ENCODE measurements at regions not wholly inside any gene's neighbourhood (a gene's known extent, or its start where the extent isn't known, plus 50 kb on each side); places are given as distances from the start of the nearest gene placed in this dataset.
"Not testable (repeated sequence)": the region's sequence is repeated elsewhere in the genome, so short reads cannot be mapped to it uniquely, and the experiment has no call there.

DNA sequence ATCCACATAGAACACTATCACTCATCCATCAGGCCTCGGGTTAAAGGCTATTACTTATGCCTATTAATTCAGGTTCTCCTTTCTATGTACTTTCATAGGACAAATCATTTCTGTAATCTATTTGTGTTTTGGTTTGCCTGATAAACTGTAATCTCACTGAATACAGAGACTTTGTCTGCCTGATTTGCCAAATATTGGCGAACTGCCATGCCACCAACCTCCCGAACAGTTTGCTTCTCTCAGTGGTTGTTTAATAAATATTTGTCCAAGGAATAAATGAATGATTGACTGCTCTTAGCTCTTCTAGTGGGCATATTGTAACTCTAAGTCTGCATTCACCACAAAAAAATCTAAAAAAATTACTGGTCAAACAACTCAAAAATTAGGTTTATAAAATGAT is 170.1 kb upstream of the ZFP64 start:
- DNase-seq, result no peak

DNA sequence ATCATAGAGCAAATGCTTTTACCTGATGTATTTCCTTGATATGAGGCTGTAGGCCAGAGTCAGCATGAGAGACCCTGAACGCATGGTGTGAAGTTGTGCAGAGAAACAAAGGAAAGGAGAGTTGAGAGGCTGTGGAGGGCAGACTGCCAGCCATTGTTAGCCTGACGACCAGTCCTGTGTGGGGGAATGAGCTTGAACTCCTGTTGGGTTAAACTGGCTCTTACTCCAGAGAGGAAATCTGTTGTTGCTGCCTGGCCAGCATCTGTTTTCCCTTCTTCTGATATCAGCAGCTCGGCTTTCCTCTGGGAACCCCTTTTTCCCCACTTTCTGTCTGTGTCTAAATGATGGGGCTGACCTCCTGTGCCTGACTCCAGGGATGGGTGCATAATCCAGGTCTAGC is 158.2 kb upstream of the ZFP64 start:
- no peak for DNase-seq

DNA sequence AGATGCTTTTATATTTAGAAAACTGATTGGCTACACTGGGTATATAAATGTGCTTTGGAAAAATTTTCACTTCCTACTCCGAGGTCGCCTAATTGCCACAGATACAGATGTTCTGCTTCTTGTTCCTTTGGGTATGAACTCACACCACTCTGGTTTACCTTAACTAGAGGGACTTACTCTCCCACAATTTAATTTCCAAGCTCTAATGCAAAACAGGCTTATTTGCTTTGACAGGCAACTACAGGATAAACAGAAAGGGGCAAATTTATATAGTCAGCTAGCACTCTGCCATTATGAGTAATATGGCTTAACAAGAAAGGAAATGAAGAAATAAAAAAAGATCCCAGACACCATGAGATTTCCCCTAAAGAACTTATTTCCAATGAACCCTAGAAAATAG is 156.9 kb upstream of the ZFP64 start:
- no peak for DNase-seq

DNA sequence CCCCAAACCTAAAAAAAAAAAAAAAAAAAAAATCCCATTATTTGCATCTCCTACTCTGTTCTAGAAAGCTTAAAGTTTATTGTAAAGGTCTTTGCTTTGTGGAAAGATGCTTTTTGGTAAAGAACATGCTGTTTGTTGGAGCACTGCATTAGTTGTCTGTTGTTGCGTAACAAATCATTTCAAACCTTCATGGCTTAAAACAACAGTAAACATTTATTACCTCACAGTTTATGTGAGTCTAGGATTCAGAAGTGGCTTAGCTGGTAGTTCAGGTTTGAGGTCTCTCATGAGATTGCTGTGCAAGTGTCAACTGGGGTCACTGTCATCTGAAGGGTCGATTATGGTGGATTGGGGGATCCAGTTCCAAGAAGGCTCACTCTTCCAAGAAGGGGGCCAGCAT is 155.2 kb upstream of the ZFP64 start:
- no peak for DNase-seq

DNA sequence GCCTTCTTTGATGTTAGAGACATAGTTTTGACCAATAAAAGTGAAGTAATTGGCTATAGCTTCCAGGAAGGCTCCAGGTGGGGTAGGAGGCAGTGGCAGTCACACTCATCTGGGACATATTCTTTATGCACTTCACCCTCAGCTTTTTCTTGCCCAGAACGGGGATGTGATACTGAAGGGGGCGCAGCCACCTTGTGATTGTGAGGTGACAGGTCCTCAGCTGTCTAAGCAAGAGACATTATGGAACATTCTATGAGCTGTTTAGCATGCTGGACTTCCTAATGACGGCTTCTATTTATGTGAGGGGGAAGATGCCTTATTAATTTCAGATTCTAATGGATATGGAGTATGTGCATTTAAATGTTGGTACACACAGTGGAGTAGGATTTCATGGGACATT is 151.3 kb upstream of the ZFP64 start:
- DNase-seq, result no peak

DNA sequence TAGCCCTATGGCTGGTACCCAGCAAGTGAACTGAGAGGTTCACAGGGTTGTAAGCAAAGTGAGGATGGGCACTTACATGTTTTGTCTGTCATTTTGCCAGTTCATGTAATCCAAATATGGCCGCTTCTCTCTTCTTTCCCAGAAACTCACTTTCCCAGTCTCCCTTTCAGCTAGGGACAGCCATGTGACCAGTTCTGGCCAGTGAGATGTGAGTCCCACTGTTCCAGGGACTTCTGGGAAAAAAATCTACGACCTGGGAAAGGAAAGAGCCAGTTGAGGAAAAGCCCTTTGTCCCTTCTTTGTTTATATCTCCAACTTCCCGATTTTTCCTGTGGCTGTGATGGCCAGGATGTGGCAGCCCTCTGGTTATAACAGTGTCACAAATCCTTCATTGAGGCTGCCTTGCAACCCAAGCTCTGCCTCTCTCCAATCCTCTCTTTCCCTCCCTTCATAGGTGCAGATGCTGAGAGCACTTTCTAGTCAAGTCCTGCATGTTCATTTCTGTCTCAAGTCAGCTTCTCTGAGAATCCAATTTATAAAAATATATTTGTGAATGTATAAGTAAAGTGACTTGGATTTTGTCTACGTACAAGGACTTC is 148.6 kb upstream of the ZFP64 start:
- DNase-seq, result no peak

DNA sequence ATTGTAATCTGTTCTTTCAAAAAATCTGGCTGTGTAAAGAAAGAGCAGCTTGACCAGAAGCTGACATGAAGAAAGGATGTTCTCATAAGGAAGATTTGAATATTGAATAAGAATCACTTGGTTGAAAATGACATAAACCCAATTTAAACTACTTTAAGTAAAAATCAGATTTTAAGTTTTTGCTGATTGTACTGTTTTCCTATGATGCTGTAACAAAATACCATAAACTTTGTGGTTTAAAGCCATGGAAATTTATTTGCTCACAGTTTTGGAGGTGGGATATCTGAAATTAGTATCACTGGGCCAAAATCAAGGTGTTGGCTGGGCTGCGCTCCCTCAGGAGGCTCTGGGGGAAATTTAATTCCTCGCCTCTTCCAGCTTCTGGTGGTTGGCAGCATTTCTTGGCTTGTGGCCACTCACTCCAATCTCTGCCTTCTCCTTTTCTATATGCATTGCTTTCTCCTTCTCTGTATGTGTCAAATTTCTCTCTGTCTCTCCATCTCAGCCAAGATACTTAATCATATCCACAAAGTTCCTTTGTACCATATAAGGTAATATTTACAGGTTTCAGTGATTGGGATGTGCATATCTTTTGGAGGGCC is 141.2 kb upstream of the ZFP64 start:
- no peak for DNase-seq

DNA sequence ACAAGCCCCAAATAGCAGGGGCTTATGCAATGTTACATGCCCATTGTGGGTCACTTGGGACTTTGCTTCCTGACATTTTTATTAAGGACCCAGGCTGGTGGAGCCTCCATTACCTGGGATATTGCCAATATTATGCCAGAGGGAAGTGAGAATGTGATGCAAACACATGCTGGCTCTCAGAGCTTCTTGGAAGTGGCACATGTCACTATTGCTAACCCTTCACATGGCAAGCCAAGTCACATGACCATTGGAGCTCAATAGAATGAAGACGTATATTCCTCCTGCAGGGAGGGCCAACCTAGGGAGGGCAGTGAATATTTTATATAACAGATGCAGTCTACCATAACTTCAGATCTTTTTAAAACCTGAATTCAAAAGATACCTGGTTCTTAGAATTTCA is 140.7 kb upstream of the ZFP64 start:
- DNase-seq, result no peak

DNA sequence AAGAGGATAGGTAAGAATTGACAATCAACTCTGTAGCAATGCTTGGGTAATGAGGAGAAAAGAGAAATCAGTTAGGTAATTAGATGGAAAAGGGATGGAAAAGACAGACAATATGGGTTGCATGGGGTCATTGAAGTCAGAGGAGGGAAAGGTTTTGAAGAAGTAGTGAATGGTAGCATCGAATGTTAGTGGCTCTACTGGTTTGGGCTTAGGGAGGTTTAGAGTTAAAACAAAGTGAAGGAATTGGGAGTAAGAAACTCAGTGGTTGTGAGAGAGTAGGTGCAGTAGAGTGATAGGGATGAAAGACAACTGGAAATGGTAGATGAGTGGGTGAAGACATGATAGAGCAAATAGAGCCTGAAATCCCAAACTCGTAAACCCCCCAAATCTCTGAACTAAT is 140.1 kb upstream of the ZFP64 start:
- DNase-seq, result no peak

DNA sequence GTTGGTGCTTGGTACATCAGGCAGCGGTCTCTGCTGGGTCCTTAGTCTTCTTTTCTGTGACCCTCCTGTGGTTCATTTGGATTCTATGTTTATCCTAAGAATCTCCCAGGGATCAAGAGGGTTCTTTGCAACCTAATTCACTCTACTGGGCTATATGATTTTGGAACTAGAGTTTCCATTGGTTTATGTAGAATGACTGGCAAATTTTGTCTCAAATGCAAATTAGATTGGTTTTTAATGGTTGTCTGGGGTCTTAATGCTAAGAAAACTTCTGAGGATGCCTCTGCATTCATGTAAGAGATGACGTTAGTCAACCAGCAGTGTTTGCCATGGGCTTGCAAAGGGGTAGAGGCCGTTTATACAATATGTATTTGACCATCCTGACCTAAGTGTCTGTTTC is 129.8 kb upstream of the ZFP64 start:
- no peak for DNase-seq

DNA sequence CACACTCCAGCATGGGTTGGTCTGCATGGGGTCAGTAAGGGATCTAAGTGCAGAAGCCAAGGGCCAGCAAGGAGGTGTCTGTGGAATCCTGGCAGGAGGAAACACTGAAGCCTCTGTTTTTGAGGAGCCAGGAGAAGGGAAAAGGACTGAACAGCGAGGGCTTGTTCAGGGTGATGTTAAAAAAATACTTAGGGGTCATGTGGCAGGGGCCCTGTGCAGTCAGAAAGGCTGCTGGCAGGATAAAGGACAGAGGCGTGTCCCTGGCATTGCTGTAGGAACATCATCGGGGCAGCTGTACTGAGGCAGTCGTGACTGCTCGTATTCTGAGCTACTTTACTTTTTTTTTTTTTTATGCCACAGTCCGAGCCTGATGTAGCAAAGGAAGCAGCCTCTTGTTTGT is 127.1 kb upstream of the ZFP64 start:
- DNase-seq, result no peak

DNA sequence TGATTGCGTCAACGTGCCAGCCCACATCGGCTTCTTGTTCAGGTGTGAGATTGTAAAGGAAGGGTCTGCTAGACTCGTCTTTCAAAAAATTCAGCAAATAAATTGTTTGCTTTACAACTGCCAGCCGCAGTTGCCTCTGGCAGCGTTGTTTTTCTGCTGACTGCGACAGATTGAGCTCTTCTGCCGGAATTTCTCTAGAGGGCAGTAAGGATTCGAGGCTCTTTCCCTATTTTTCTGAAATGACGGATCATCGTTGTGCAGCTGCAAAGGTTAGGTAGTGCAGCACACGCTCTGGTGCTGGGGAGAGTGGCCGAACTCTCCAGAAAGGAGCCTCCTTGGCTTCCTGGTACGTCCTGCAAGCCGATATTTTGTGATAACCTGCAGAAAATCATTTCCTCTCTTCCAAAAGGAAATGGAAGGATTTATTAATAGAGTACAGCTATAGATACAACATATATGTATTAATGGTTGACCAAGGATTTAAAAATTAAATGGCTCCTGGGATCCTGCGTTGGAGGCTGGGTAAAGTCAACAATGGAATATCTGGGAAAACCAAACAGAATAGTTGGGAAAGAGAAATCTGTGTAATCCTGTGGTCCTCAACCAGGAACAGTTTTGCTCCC is 121.9 kb upstream of the ZFP64 start:
- no peak for DNase-seq

DNA sequence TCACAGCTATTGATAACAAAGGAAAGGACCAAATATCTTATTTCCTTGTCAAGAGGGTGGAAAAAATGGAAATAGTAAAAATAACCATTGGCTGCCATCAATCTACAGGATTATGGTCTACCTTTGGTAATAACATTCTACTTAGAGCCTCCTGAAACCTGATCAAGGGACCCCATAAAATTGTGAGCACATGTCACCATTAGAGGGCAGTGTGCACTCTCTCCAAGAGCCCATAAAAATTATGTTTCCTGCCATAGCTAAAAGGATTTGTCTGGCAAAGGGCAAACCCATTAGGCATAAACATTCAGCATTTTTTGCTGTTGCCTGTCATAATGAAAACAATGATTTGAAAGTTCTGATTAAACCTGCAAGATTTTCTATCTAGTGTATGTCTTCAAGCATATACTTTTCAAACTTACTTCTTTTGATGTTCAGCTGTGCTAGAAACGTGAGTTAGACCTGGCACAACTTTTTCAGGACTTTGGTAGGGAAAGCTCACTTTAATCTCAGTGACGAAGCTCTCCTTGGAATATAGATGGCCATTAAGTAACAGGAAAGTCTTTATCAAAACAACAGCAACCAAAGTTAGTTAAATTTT is 120.7 kb upstream of the ZFP64 start:
- DNase-seq, result peak; percentile 25

DNA sequence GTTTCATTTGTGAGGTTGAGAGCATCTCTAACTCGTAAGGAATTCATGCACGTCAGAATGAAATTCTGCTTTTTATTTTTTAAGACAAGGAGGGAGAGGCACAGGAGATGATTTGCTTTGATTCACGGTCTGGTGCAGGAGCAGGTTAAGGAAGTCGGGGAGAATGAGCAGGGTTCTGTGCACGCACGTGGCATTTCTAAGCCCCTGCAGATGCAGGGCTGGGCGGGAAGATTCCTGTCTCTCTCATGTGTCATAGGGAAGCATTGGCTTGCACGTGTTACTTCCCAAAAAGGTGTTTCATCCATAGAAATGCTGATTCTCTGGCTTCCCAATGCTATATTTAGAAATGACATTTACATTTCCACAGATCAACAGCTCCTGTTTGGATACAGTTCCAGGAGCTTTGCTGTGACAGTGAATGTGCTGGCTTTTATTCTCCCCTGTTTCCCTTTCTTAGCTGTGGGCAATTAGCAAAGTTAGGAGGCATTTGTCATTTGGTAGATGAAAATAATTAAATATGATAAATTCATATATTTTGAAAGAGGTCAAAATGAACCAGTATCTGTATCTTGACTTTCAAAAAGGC is 119.7 kb upstream of the ZFP64 start:
- DNase-seq, result no peak

DNA sequence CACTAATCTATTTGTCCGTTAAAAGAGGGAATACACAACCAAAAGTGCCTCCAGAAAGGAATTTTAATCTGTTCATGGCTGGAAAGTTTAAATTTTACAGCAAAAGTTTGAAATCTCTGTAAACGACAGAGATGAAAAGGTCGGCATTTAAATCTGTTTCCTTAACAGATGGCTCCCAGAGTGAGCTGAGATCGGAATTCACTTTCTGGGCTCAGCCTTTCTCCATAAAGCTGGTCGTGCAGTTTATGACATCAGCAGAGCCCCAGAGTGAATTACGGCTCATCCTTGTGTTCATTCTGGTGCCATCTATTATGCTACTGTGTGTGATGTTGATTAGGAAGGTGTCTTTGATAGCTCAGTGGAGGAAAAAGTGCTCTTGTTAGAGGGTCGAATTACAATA is 117.6 kb upstream of the ZFP64 start:
- no peak for DNase-seq

DNA sequence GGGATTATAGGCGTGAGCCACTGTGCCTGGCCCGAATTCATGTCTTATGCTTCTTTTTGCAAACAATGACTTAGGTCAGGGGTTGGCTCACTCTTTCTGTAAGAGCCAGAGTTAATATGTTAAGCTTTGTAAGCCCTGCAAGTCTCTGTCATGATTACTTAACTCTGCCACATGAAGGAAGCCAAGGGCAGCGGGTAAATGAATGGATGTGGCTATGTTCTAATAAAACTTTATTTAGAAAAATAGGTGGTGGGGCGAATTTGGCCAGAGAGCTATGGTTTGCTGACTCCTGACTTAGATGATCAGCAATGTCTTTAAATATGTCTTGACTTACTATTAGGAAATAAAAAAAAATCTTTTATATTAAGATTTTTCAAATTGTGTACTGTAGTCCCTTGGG is 114.9 kb upstream of the ZFP64 start:
- DNase-seq, result no peak

DNA sequence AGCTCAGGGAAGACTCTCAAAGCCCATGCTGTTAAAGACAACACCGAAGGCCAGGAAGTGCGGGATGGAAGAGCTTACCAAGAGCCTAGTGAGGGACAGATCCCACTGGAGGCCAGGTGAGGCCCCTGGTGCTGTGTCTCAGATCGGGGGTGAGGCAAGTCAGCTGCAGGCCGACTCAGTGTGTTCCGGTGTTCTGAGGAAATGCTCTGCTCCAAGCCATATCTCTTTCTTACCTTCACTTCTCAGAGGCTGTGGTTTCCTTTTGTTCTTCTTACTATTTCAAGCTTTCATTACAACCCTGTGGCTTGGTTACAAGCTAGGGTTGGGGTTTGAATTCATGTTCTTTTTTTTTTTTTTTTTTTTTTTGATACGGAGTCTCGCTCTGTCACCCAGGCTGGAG is 114.3 kb upstream of the ZFP64 start:
- no peak for DNase-seq

DNA sequence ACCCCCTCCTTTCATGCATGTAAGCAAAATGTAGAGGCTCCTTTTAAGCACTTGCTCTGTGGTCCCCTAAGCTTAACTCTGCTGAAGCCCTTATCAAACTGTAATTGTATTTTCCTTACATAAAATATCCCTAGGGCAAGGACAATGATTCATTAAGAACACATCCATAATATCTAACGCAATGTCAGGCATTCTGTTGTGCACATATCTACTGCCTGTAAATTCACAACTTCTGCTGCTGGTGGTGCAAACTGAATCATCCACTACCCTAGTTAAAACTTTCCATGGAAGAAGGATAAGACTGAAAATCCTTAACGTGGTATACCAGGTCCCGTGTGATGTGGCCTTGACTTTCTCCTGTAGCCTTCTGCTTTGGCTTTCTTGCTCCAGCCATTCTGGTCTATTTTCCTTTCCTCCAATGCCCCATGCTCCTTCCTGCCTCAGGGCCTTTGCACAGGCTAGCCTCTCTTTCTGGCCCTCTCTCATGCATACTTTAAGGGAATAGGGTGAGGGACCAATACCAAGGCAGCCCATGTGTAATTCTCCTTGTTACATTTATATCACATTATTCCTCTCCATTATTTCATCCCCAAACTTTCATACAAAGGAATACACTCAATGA is 113.6 kb upstream of the ZFP64 start:
- no peak for DNase-seq

DNA sequence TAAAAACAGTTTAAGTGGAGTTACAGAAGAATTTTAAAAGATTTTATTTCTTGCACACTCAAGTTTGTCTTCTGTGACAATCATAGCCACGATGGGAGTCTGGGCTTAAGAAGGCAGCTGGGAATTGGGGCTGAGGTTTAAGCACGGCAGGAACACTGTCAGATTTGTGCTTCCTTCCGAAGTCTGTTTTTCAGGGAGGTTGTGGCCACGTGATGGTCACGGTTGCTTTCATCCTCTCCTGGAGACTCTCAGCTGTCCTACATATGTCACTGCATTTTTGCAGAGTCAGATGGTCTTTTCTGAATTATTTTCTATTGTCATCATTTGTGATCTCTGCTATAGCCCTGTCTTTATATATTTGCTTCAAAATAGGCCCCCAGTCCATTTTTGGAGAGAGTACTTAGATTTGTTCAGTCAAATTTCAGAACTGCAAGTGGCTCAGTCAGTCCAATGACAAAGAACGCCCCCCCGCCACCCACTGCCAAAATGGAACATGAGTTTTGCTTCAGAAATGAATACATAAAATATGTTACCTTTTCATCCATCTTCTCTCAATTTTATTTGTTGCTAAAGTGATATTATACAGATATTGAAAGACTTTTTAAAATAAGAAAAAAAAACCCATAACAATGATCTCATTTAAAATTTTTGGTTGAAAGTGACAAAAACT is 111.8 kb upstream of the ZFP64 start:
- no peak for DNase-seq

DNA sequence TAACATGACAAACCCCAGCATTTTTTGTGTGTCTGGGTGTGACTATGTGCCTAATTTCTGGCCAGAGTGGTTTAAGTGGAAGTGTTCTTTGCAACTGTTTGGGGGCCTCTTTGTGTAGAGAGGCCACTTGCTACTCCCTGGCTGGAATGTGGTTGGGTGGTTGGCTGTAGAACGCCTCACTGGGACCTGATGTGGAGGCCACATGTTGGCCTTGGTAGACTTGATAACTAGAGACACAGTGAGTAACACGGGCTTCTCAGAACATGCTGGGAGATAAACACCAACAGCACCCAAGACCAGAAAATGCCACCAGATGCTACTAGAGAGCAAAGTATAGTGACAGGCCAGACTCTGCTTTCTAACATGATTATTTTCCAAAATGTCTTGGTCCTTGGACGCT is 111.2 kb upstream of the ZFP64 start:
- no peak for DNase-seq

DNA sequence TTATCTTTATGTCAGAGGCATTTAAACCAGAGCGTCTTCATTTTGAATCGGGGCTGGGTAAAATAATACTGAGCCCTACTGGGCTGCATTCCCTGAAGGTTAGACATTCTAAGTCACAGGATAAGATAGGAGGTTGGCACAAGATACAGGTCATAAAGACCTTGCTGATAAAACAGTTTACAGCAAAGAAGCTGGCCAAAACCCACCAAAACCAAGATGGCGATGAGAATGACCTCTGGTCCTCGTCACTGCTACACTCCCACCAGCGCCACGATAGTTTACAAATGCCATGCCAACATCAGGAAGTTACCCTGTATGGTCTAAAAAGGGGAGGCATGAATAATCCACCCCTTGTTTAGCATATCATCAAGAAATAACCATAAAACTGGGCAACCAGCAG is 110.5 kb upstream of the ZFP64 start:
- not testable (repeated sequence) for DNase-seq

DNA sequence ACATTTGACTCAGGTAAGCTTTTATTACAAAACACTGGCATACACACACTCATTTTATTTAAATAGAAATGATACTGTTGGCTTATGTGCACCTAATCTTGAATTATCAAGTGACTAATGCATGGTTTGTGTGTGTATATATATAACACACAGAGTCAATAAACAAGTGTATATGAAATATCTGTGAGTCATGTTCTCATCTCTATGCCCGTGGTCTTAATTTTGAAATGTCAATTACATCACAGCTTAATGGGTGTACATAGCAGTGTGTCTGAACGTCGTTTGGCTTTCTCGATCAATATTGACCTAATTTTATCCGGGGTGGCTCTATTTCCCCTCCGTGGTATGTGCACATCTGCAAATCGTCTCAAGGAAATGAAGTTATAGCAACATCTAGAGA is 104.0 kb upstream of the ZFP64 start:
- no peak for DNase-seq

DNA sequence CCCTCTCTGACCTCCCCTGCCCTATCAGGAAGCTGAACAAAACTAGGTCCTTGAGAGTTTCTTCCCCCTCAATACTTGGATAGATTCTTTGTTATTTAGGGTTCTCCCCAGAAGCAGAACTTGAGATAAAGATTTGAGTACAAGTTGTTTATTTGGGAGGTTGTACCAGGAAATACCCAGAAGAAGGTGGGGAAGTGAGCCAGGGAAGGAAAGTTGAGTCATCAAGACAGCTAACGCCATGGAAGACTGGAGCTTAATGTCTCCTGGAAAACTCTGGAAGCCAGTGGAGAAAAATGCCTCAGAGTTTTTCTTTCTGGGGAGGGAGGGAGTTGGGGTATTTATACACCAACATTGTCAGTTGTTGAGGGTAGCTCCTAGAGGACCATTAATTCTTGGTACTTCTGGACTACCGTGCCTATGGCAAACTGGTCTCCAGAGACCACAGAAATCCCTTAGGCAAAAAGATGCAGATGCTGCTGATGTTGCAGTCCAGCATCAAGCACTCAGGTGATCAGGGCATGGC is 102.6 kb upstream of the ZFP64 start:
- DNase-seq, result no peak
